GM19397 (cell line): ENCODE measurements at regions not wholly inside any gene's neighbourhood (a gene's known extent, or its start where the extent isn't known, plus 50 kb on each side); places are given as distances from the start of the nearest gene placed in this dataset.
A peak's percentile ranks its signal among the peaks of the same experiment; 100 is the strongest.

Experiments
- ATAC-seq: cut with Tn5 transposase; IDR thresholded peaks from one replicate; pipeline ENCODE4 v1.9.1; 2021; ENCODE audit warnings: mild to moderate bottlenecking, moderate library complexity; ENCODE audit not compliant: unreplicated experiment

DNA sequence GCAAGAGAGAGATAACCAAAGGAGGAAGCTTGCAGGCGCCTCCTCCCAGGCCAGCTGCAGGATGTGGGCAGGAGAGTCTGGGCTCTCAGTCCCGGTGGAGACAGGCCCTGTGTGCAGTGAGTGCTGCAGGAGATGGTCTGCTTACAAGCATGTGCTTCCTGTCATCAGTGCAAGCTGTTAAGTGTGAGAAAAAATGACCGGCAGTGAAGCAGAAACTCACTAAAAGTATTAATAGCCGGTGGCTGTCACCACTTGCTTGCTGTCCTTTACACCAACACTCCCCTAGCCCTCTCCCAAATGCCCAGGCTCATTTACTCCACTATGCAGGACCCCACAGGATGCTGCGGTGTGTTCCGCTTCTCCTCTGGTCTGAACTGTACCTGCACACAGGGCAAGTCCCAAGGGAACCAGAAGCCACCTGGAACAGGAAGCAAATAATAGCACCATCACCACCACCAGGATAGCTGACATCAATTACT is 435.6 kb upstream of the HS6ST1 start:
- ATAC-seq = peak; percentile 91

GRCh38 chr2:128755695-128756364 is 437.2 kb upstream of the HS6ST1 start:
- no peak for ATAC-seq

DNA sequence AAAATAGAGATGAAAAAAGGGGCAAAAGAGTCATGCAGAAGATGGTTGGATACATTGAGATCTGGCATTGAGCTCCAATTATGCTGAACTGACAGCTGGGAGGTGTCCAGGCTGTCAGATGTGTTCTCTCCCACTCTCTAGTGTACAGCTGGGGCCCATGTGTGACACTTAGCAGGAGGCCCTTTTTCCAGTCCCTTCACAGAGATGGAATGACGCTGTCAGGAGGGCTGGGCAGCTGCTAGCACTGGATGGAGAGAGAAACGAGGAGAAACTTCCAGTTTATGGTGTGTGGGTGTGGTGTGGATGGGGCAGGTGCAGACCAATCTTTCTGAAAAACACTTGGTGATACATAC is 437.7 kb upstream of the HS6ST1 start:
- no peak for ATAC-seq

- no peak for ATAC-seq
Measured at GRCh38 chr2:128765811-128766210, 447.1 kb upstream of the HS6ST1 start.

GRCh38 chr2:128768041-128768440 is 449.4 kb upstream of the HS6ST1 start:
- ATAC-seq = no peak

DNA sequence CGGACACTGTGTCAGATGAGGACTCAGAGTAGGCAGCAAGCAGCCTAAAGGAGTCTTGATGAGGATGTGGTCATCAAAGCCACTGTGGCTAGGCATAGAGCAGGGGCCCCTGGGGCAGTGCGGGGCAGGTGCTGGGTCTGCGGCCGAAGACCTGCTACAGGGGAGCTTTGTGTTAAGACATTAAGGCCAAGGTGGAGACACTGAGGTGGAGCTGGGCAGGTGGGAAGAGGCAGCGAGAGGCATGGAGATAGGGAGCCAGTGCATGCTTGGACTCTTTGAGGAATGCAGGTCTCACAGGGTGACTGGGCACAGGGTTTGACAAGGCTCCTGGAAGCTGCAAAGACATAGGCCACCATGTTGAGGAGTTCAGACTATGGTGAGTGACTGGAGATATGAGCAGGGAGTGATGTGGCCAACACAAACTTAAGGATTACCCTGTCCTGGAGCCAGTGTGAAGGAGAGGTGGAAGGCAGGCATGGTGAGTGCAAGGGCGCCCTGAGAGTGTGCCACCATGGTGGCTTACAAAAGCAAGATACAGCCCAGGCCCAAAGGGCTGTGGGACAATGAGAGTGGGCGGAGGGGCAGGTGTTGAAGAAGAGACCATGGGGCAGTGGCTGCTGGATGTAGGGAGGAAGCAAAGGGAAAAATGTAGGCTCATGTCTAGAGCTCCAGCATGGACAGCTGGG is 450.9 kb upstream of the HS6ST1 start:
- ATAC-seq = no peak

DNA sequence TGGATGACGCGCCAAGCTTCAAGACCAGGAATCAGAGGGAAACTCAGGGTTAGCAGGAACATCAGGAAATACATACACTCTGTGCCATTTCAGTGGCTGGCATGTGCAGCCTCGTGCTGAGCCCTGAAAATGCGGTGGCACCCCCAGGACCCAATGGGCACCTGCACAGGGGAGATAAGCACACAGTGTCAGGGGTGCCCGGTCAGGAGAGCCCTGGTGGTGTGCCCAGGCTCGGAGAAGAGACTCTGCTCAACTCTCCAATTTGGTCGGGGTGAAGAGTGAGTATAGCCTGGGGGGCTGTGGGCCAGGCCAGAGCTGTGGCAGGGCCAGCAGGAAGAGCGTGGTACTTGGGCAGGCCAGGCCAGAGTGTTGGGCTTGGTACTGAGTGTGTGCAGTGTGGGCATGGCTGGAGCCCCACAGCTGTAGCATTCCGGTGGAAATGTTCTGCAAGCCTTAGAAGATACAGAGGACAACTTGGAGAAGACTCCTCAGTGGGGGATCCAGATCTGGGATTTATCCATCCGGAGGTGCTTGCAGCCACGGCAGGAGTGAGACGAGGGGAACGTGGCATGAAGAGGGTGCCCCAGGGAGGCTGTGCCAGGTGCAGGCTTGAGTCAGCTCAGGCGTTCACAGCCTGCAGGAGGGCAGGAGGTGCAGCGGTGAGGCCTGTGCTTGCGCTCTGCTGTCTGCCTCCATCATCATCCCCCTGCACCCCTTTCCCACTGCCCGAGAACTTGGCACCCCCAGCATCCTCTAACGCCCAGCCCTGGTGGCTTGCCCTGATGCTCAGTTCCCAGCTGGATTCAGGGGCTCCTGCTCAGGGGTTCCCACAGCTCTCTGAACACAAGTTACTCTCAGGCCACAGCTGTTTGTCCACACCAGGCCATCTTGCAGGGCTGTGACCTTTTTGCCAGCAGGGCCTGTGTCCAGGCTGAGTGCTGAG is 451.7 kb upstream of the HS6ST1 start:
- ATAC-seq = no peak

GRCh38 chr2:128771401-128771800 is 452.7 kb upstream of the HS6ST1 start:
- ATAC-seq = no peak

DNA sequence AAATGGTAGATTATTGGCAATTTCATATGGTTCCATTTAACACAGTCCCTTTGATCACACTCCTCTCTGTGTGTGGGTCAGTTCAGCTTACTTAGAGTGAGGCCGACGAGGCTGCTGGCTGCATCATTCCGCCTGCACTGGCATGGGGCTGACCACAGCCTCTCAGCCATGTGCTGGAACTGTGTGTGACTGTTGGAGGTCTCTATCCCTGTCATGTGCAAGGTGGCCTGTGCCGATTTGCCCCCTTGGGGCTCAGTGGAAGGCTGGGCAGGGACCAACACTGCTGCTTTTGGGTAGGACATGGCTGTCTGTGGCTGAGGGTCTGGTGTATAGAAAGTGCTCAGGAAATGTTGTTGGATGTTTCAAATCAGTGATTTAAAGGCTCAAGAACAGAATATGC is 454.0 kb upstream of the HS6ST1 start:
- no peak for ATAC-seq

- ATAC-seq = no peak
Measured at GRCh38 chr2:128773641-128774319, 455.1 kb upstream of the HS6ST1 start.

GRCh38 chr2:128774320-128775216 is 455.9 kb upstream of the HS6ST1 start:
- no peak for ATAC-seq

DNA sequence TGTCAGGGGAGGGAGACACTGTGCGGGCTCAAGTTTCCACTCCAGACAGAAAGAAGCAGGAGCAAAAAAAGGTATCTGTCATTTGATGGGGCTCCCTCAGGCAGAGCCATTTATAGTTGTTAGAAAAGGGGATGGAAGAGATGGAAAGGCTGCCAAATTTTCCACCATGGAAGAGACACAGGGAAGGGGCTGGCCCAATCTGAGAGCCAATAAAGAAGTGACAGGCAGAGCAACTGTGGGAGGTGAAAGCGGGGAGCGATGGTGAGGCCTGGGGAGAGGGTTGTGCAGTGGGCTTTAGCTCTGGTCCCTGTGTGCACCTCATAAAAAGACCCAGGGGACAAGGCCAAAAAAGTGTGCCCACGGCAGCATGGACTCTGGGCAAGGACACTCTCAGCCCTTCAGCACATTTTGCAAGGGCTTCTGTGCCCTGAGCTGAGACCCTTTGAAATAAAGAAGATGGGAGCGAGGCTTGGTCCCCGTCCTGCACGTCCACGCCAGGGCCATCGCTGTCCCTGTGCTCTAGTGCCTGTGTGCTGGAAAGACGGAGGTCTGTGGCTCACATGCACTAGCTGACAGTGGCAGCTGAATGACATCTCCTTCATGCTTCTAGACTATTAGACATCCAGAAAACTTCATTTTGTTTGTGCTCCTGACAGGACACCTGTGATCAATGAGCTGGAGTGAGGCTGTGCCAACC is 456.7 kb upstream of the HS6ST1 start:
- no peak for ATAC-seq

GRCh38 chr2:128775914-128776285 is 457.2 kb upstream of the HS6ST1 start:
- no peak for ATAC-seq

DNA sequence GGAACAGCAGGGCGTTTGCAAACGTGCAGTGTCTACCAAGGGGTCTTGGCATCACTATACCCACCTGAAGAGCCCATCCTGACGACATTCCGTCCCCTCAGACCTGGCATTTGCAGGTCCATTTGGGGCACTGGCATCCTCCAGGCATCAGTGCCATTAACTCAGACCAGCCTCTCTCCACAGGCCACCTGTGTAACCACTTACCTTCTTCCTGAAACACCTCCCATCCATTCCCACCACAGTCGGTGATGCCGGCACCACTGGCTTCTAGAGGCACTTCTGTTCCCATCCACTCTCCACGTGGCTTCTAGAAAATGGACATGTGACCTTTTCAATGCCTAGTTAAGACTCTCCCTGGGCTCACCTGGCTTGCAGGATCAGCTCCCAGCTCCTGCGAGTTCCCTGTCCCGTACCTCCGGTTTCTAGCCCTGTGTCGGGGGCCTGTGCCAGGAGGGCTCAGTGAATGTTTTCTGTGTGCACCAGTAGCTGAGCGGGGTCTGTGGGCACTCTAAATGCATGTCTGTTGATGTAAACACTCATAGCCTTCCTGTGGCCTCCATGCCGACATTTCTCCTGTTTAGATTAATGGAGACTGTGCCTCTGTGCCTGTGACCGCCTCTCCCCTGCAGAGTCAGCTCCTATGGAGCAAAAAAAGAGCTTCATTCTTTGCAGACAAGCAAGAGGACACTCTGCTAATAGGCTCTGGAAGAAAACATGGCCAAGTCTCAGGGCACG is 458.0 kb upstream of the HS6ST1 start:
- no peak for ATAC-seq

DNA sequence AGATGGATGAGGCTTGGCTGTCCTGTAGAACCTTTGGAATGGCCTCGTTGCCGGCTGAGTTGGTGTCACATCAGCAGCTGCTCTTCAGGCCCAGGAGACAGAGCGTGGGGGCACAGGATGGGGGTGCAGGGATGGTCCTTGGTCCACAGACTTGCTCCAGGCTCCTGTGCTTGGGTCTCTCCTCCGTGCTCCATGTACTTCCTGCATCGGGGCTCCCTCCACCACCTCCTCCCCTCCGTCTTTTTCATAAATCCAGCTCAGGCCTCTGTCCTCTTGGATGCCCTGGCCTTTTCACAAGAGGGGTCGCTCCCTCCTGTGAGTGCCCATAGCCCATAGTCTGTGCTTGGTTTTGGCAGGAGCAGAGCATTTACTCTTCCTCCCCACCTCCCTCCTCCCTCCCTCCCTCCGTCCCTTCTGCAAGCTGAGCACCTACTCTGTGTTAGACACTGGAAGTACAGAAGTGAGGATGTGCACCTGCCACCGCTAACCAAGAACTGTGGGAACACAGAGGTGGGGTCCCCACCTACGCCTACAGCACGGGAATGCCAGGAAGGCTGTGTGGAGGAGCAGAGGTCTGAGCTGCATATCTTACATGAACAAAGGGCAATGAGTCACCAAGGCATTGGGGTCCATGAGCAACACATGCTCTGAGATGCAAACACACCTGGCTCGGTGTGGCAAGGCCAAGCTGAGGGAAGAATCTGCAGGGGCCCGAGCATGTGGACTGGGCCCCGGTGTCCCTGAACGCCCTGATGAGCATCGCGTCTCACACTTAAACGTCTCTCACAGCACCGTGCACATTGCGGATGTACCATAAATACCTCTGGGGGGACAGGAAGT is 458.7 kb upstream of the HS6ST1 start:
- ATAC-seq = no peak

- no peak for ATAC-seq
Measured at GRCh38 chr2:128778843-128779242, 460.2 kb upstream of the HS6ST1 start.

DNA sequence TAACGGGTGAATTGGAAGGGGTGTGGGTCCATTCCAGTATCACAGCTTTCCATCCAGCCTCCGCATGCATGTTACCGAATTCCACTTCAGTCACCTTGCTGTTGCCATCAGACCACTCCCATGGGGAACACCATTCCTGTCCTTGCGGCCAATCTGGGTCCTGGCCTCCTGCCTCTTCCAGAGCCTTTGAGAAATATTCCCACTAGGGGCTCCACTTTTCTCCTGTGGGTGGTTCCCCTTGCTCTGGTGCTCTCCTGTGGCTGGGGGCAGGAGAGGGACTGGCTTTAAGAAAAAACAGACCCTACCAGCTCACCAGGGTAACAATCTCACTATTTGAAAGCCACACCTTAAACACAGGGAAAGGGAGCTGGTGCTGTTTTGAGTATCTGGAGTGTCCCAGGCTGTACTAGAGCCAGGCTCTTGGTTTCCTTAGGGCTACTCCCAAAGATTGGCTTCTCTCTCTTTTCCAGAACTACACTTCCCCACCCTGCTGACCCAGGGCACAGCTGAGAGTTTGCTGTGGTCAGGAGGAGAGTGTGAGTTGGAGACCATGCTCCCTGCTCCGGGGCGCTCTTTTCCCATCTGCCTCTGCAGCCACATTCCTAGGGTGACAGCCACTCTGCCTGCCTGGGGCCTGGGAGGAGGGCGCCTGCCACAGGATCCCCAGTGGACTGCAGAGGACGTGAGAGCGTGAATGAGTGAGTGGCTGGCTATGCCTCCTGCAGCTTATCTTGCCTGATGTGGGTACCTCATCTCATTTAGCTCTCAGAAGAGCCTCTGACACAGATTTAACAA is 460.8 kb upstream of the HS6ST1 start:
- no peak for ATAC-seq
